Astrocyte (in vitro differentiated cells and primary cell): ENCODE measurements at regions not wholly inside any gene's neighbourhood (a gene's known extent, or its start where the extent isn't known, plus 50 kb on each side); places are given as distances from the start of the nearest gene placed in this dataset.

Experiments
- DNase-seq: peaks from one replicate; pipeline ENCODE4 v3.0.0-alpha.2; 2010; ENCODE audit warnings: low read depth
- FAIRE-seq: peaks from 2 replicates; lab custom pipeline; 2011; peaks lifted over from hg19 to GRCh38; lab: Jason Lieb, UNC
- H2AFZ ChIP-seq: 2 replicates; pipeline ENCODE4 v1.6.0; 2012; ENCODE audit warnings: low read depth, low read length, inconsistent platforms
- H3K27ac ChIP-seq: 2 replicates; pipeline ENCODE4 v1.5.1; 2011; ENCODE audit warnings: low read depth, low read length, inconsistent platforms
- H3K27me3 ChIP-seq: 2 replicates; pipeline ENCODE4 v1.6.0; 2011; ENCODE audit warnings: low read length, inconsistent platforms; ENCODE audit not compliant: insufficient read depth
- H3K36me3 ChIP-seq: 2 replicates; pipeline ENCODE4 v1.5.1; 2011; ENCODE audit warnings: low read length, inconsistent platforms; ENCODE audit not compliant: insufficient read depth
- H3K4me1 ChIP-seq: 2 replicates; pipeline ENCODE4 v1.5.1; 2011; ENCODE audit warnings: low read length, inconsistent platforms; ENCODE audit not compliant: insufficient read depth
- H3K4me2 ChIP-seq: 2 replicates; pipeline ENCODE4 v1.6.0; 2012; ENCODE audit warnings: low read length, inconsistent platforms
- H3K4me3 ChIP-seq: 2 replicates; pipeline ENCODE4 v1.5.1; 2011; ENCODE audit warnings: low read depth, mild to moderate bottlenecking, low read length, inconsistent platforms; ENCODE audit not compliant: insufficient read depth
- H3K79me2 ChIP-seq: 2 replicates; pipeline ENCODE4 v1.6.0; 2012; ENCODE audit warnings: mild to moderate bottlenecking, low read length, inconsistent platforms; ENCODE audit not compliant: insufficient read depth
- H3K9ac ChIP-seq: 2 replicates; pipeline ENCODE4 v1.6.0; 2012; ENCODE audit warnings: mild to moderate bottlenecking, low read length, inconsistent platforms
- H3K9me3 ChIP-seq: 2 replicates; pipeline ENCODE4 v1.5.1; 2012; ENCODE audit warnings: low read depth, mild to moderate bottlenecking, low read length, inconsistent platforms; ENCODE audit not compliant: insufficient read depth
- H4K20me1 ChIP-seq: 2 replicates; pipeline ENCODE4 v1.6.0; 2012; ENCODE audit warnings: low read length, inconsistent platforms; ENCODE audit not compliant: insufficient read depth
- H3K27ac Mint-ChIP-seq: one replicate; pipeline ENCODE4 v1.8.0; 2021; ENCODE audit warnings: mild to moderate bottlenecking, mixed read lengths; ENCODE audit not compliant: unreplicated experiment
- H3K27me3 Mint-ChIP-seq: one replicate; pipeline ENCODE4 v1.8.0; 2021; ENCODE audit warnings: low read depth, mixed read lengths; ENCODE audit not compliant: unreplicated experiment
- H3K36me3 Mint-ChIP-seq: one replicate; pipeline ENCODE4 v1.8.0; 2021; ENCODE audit warnings: low read depth, mixed read lengths; ENCODE audit not compliant: unreplicated experiment
- H3K4me1 Mint-ChIP-seq: one replicate; pipeline ENCODE4 v1.8.0; 2021; ENCODE audit warnings: low read depth, mixed read lengths; ENCODE audit not compliant: unreplicated experiment
- H3K4me3 Mint-ChIP-seq: one replicate; pipeline ENCODE4 v1.8.0; 2021; ENCODE audit warnings: mild to moderate bottlenecking, moderate library complexity, mixed read lengths; ENCODE audit not compliant: unreplicated experiment
- H3K9me3 Mint-ChIP-seq: one replicate; pipeline ENCODE4 v1.8.0; 2021; ENCODE audit warnings: mild to moderate bottlenecking, mixed read lengths; ENCODE audit not compliant: unreplicated experiment
- CTCF ChIP-seq: IDR thresholded peaks from 2 replicates; pipeline ENCODE4 v1.5.1; 2011; ENCODE audit warnings: low read depth, mild to moderate bottlenecking, inconsistent platforms, low read length, moderate library complexity; ENCODE audit not compliant: insufficient read depth
- EZH2 ChIP-seq: IDR thresholded peaks from 2 replicates; pipeline ENCODE4 v1.6.1; 2012; ENCODE audit warnings: mild to moderate bottlenecking, low read length, inconsistent platforms; ENCODE audit not compliant: insufficient read depth

- Histone ChIP-seq H3K27ac (no peak overlapping the region), H3K9ac (no peak overlapping the region), H4K20me1 (no peaks in the 10 kb centered on the region), H3K36me3 (no peaks in the 10 kb centered on the region), H3K4me3 (no peak overlapping the region), H3K4me1 (no peaks in the 10 kb centered on the region), H3K4me2 (no peak overlapping the region), H3K79me2 (no peaks in the 10 kb centered on the region), H3K27me3 (no peaks in the 10 kb centered on the region), H2AFZ (no peak overlapping the region), H3K9me3 (no peaks in the 10 kb centered on the region)
- peaks cover 44% of the 10 kb centered on the region for H3K27me3 Mint-ChIP-seq
- no peak for TF ChIP-seq EZH2
- TF ChIP-seq CTCF: no peak
- peaks cover 3% of the 10 kb centered on the region for H3K9me3 Mint-ChIP-seq
- H3K4me1 Mint-ChIP-seq: no peaks in the 10 kb centered on the region
- H3K36me3 Mint-ChIP-seq: no peaks in the 10 kb centered on the region
- no peak overlapping the region for H3K4me3 Mint-ChIP-seq
- DNase-seq (no peak), FAIRE-seq (no peak)
- H3K27ac Mint-ChIP-seq: no peak overlapping the region
Observed at GRCh38 chr2:128797937-128798336, 479.3 kb upstream of the HS6ST1 start.

GRCh38 chr2:128798502-128799283 lies 480.0 kb upstream of the HS6ST1 start:
- Histone ChIP-seq H4K20me1 (no peaks in the 10 kb centered on the region), H3K27me3 (no peaks in the 10 kb centered on the region), H3K4me1 (no peaks in the 10 kb centered on the region), H2AFZ (no peak overlapping the region), H3K9me3 (no peaks in the 10 kb centered on the region), H3K9ac (no peak overlapping the region), H3K4me2 (no peak overlapping the region), H3K79me2 (no peaks in the 10 kb centered on the region), H3K36me3 (no peaks in the 10 kb centered on the region), H3K27ac (no peak overlapping the region), H3K4me3 (no peak overlapping the region)
- Mint-ChIP-seq H3K27me3 (peaks cover 44% of the 10 kb centered on the region), H3K4me1 (no peaks in the 10 kb centered on the region), H3K36me3 (no peaks in the 10 kb centered on the region), H3K9me3 (peaks cover 3% of the 10 kb centered on the region), H3K27ac (no peak overlapping the region), H3K4me3 (no peak overlapping the region)
- no peak for FAIRE-seq
- no peak for DNase-seq
- TF ChIP-seq EZH2 (no peak), CTCF (no peak)

- FAIRE-seq: no peak
- no peak for TF ChIP-seq EZH2
- no peak for TF ChIP-seq CTCF
- no peaks in the 10 kb centered on the region for H3K27me3 ChIP-seq
- H3K4me2 ChIP-seq: no peak overlapping the region
- no peak overlapping the region for H2AFZ ChIP-seq
- no peak overlapping the region for H3K9ac ChIP-seq
- H4K20me1 ChIP-seq: no peaks in the 10 kb centered on the region
- Mint-ChIP-seq H3K27me3 (peaks cover 44% of the 10 kb centered on the region), H3K36me3 (no peaks in the 10 kb centered on the region), H3K27ac (no peak overlapping the region), H3K4me1 (no peaks in the 10 kb centered on the region), H3K4me3 (no peak overlapping the region), H3K9me3 (peaks cover 3% of the 10 kb centered on the region)
- H3K9me3 ChIP-seq: no peaks in the 10 kb centered on the region
- no peak overlapping the region for H3K4me3 ChIP-seq
- no peak for DNase-seq
- no peak overlapping the region for H3K27ac ChIP-seq
- no peaks in the 10 kb centered on the region for H3K79me2 ChIP-seq
- no peaks in the 10 kb centered on the region for H3K4me1 ChIP-seq
- H3K36me3 ChIP-seq: no peaks in the 10 kb centered on the region
Observed at GRCh38 chr2:128799284-128799552, 480.6 kb upstream of the HS6ST1 start.
